Stomach (tissue), 4 donors: ENCODE measurements at regions not wholly inside any gene's neighbourhood (a gene's known extent, or its start where the extent isn't known, plus 50 kb on each side); places are given as distances from the start of the nearest gene placed in this dataset.

Experiments used
- CTCF ChIP-seq, 7 experiments: fragments of 450-650 bp in 4 of 7; fragments of 200-600 bp in 3 of 7; sonication (generic) in 3 of 7; IDR thresholded peaks; one replicate each; pipeline ENCODE4 v1.5.1; 2016 to 2019; ENCODE audit warnings: antibody characterized with exemption in 7 of 7, control low read depth in 2 of 7, mild to moderate bottlenecking in 1 of 7
- EP300 ChIP-seq: sonication (generic); formaldehyde crosslinking; IDR thresholded peaks from one replicate; pipeline ENCODE4 v1.6.1; 2017; ENCODE audit warnings: antibody characterized with exemption
- POLR2A ChIP-seq, 4 donors: fragments of 450-650 bp; IDR thresholded peaks; one replicate each; pipeline ENCODE4 v1.6.1; 2016; ENCODE audit warnings: antibody characterized with exemption in 4 of 4, control low read depth in 2 of 4, mild to moderate bottlenecking in 1 of 4, moderate library complexity in 1 of 4
- POLR2AphosphoS5 ChIP-seq, 3 donors: sonication (generic); formaldehyde crosslinking; IDR thresholded peaks; one replicate each; pipeline ENCODE4 v1.6.1; 2016; ENCODE audit warnings: antibody characterized with exemption in 3 of 3

GRCh38 chr10:128305601-128306345 is 179.6 kb upstream of the MKI67 start:
- TF ChIP-seq CTCF (IDR thresholded peaks at IDR 0.05) (no peak), POLR2A (IDR thresholded peaks at IDR 0.05) (no peak), POLR2AphosphoS5 (IDR thresholded peaks at IDR 0.05) (no peak), EP300 (no peak)
